T-helper 9 cell (primary cell): ENCODE measurements at regions not wholly inside any gene's neighbourhood (a gene's known extent, or its start where the extent isn't known, plus 50 kb on each side); places are given as distances from the start of the nearest gene placed in this dataset.

Experiments
- DNase-seq: peaks from one replicate; pipeline ENCODE4 v3.0.0-alpha.2; 2020

DNA sequence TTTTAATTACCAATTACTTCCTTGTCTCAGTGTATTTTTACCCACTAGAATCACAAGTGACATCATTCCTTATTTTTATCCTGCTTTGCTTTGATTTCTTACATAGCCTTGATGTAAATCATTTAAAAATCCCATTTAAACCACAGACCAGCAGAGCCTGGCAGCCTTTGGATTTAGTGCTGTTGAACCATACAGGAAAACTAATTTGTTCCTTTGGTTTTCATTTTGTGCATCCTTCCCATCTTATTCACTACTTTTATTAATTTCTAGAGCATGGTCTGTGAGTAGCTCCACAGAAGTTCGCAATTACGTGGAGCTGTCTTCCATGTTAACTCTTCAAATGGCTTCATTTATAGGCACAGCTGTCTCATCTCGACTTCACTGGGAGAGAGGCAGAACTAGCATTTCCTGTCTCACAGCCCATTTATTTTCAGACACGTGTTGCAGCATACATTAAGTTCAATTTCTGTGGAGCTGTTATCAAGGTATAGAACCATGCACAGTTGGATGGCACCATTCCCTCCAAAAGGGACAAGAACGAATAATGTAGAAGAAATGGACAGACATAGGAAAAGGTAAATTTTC lies 235.3 kb downstream of the MRPL39 start:
- no peak for DNase-seq

DNA sequence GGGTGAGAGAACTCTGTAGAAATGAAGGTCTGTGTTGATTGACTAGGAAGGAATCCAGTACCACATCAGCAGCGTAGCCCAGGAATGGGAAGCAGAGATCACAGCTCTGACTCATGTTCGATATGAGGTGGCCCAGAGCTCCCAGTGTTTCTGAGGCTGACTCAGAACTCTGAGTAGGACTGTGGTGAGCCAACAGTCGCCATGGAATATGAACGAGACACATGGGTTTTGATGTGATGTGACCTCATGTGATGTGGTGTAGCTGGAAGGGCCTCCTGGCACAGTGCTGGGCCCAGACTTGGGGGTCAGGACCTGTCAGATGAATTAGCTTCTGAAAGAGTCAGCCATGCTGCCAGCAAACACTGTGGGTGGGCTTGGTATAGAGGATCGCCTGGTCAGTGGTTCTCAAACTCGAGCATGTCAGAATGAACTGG lies 237.0 kb downstream of the MRPL39 start:
- no peak for DNase-seq

DNA sequence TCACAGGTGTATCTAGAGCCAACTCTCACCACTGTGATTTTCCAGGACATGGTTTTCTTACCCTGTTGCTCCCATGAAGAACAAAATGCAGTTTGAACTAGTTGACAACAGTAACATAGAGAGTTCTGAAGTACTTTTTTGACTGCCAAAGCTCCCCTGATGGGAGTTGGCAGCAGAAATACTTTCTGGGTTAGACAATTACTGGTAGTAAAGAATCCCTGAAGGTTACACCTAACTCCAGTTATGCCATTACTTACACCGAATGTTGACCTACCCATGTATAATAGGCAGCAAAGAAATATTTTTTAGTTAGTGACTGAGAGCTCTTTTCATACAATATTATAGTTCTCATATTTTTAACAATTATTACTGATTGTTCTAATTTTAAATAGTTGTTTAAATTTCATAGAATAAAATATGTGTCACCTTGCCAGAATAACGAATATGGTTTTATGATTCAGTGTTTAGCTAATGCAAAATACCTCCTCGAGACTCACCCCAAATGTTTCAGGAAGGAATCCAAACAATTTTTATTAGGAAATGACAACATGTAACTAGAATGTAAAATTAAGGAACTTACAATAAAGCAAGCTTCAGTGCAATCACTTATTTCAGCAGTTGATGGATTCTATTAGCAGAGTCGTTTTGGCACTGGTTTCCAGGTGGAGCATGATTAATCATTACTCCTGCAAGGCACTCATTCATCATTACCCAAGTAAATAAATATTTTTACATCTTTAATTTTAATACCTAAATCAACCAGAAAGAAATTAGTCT lies 237.6 kb downstream of the MRPL39 start:
- DNase-seq, result no peak

DNA sequence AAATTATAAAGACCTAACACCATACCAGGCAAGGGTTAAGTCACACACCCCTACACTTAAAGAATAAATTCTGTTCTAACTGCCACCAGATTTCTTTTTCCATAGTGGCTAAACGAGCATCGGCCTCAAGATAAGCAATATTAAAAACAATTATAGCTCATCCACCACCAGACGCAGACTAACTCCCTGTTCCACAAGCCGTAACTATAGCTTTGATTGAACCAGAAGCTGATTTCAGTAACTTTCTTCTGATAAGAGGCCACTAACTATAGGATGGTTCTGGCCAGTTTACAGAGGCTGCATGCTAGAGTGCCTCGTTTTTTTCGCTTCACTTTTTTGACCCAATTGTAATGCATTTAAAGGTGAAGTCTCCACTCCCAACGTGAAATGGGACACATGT lies 238.8 kb downstream of the MRPL39 start:
- no peak for DNase-seq

DNA sequence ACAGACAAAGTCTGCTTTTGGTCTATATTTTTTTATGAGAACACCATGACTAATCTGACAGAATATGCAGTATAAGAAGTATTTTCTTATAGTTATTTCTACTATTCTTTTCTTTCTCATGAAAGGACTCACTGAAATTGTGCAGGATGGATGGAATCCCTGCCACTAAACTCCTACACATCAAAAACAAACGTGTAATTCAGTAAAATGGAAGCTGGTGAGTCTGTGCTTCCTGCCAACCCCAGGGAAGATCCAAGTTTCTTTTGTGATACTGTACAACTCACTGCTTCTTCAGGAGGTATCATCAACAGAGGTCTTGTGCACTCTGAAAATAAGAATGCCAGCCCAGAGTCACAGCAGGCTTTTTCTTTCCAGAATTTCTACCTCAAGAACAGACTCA lies 241.2 kb downstream of the MRPL39 start:
- no peak for DNase-seq

DNA sequence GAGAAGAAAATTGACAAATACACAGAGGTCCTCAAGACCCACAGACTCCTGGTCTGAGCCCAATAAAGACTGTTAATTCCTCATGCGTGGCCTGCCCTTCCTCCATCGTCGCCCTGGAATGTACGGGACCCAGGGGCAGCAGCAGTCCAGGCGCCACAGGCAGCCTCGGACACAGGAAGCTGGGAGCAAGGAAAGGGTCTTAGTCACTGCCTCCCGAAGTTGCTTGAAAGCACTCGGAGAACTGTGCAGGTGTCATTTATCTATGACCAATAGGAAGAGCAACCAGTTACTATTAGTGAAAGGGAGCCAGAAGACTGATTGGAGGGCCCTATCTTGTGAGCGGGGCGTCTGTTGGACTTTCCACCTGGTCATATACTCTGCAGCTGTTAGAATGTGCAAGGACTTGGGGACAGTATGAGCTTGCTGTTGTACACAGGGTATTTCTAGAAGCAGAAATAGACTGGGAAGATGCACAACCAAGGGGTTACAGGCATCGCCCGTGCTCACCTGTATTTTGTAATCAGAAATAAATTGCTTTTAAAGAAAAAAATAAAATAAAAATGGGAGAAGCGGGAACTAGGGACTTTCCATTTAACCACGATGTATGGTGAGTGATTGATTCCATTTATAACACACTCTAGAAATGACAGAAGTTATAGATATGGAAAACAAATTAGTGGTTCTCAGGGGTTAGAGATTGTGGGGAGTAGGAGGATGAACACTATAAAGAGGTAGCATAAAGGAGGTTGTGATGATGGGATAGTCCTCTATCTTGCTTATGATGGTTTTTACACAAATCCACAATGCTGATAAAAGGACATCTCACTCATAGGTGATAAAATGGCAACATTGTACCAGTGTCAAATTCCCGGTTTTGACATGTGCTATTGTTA lies 244.7 kb downstream of the MRPL39 start:
- no peak for DNase-seq

DNA sequence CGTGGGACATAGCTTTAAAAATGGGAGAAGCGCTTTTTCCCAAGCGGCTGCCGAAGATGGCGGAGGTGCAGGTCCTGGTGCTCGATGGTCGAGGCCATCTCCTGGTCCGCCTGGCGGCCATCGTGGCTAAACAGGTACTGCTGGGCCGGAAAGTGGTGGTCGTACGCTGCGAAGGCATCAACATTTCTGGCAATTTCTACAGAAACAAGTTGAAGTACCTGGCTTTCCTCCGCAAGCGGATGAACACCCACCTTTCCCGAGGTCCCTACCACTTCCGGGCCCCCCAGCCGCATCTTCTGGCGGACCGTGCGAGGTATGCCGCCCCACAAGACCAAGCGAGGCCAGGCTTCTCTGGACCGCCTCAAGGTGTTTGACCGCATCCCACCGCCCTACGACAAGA lies 245.5 kb downstream of the MRPL39 start:
- DNase-seq, result no peak

DNA sequence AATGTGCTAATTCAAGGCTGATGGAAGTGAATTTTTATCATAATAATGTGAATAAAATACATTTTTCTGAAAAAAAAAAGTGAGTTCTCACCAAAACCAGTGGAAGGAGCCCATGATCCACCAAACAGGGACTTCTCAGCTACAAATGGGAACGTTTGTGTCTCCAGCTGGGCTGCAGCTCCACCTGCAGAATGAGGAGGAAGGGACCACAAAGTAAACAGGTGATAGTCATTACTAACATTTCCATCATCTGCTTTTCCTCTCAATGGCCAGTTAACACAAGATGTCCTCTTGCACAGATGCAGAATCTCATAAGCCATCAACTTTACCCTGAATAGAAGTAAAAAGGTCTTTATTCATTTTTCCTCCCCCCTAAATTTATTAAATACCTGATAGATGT lies 246.2 kb downstream of the MRPL39 start:
- DNase-seq, result no peak

DNA sequence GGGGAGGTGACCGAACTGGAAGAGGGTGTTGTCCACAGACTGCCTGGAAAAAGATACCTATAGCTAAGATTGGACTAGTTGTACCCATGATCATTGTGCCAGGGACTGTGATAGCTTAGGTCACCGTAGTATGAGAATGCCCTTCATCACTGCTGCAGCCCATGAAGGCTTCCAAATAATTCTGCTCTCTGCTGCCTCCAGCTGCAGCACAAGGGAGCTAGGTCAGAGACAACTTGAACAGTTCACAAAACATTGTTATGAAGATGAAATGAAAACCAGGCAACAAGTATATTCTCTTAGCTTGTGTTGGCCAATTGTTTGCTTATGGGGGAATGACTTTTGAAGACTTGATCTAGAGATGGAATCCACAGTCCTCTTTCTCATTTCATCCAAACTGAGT lies 246.7 kb downstream of the MRPL39 start:
- no peak for DNase-seq

DNA sequence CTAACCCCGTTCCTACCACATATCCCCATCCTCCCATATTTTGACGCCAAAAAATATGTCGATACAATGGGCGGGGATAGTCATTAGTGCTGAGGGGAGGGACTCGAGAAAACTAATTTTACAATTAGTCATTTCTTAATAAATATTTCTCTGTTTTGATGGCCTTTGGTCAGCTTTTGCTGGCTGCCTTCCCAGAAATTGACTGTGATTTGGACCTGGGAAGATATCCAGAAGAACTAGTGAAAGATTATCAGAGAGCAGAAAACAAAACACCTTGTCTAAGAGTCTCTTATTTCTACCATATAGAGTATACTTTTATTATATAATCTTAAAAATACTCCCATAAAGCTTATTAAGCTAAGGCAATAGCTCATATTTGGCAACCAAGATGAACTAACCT lies 247.6 kb downstream of the MRPL39 start:
- DNase-seq, result no peak

DNA sequence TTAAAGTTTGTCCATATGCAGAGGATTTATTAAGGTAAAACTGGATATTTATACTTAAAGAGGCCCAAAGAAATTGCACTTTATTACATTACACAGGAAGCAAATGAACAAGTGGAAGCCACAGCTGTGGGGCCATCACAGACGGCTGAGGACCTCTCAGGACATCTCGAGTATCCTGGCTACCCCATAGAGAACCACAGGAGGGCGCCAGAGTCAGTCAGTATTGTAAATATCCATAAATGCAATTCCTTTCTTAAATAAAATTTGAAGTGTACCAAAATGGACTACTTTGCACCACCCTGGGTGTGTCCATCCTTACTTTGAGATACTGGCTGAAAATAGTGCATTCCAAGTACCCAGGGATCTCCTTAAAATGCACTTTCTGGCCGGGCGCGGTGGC lies 257.2 kb downstream of the MRPL39 start:
- no peak for DNase-seq

DNA sequence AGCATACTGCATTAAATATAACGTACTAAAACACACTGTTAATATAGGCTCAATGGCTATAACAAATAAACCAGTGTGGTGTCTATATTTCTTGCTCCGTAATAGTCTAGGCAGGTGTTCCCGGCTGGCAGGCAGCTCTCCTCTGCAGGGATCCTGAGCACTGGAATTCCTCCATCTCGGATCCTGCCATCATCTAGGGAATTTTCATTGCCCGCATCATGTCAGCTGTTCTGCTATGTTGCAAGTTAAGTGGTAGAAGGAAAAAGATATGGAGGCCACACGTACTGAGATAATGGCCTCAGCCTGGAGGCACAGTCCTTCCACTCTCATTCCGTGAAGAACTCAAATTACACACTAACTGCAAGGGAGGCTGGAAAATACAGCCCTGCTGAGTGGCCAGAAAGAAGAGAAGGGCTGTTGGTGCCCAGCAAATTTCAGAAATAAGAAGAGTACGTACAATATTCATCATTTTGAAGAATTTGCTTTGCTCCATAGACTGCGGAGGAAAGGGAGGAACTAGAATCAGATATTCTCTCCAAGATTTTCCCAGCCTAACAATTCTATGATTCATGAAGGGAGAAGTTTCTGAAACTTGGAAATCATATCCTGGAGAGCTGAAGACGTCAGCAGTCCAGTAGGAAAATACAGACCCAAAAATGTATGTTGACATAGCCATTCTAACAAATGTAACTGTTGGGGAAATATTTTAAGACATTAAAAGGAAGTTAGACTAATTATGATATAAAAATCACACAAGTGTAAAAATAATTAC lies 263.3 kb downstream of the MRPL39 start:
- no peak for DNase-seq

DNA sequence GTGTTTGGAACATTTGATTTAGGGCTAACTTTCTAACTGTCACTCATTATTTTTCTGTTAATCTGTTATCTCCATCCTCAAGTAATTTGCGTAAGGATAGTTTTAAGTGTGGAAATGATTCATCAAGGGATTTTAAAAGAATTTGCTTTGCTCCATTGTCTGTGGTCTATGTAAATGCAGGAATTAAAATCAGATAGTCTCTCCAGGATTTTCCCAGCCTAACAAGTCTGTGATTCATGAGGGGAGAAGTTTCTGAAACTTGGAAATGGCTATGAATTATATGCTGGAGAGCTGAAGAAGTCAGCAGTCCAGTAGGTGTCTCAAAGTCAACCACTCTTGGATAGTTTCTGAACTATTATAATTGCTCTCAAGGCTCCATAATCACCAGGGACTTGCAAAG lies 264.5 kb downstream of the MRPL39 start:
- DNase-seq, result no peak

DNA sequence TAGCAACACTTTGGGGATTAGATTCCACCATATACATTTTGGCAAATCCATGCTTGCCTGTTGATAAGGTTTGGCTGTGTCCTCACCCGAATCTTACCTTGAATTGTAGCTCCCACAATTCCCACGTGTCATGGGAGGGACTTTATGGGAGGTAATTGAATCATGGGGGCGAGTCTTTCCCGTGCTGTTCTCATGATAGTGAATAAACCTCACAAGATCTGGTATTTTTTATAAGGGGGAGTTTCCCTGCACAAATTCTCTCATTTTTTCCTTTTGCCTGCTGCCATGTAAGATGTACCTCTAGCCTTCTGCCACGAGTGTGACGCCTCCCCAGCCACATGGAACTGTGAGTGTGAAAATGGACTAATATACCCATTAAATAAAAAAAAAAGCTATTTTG lies 265.3 kb downstream of the MRPL39 start:
- no peak for DNase-seq

DNA sequence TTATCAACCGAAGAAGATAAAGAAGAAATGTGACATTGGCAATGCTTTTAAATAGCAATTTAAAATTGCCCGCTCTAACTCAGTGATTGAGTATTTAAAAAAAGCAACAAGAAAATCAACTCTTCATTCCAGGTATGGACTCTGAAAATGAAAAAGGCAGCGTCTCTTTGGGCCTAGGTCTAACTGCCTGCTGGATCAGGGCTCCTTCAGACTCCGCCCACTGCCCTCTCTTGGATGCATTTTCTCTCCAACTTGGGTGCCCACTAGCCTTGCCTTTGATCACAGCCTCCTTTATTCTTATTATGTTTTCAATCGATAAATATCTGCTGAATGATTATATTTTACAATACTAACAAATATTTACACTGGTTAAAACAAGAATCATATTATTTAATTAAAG lies 268.9 kb downstream of the MRPL39 start:
- no peak for DNase-seq

DNA sequence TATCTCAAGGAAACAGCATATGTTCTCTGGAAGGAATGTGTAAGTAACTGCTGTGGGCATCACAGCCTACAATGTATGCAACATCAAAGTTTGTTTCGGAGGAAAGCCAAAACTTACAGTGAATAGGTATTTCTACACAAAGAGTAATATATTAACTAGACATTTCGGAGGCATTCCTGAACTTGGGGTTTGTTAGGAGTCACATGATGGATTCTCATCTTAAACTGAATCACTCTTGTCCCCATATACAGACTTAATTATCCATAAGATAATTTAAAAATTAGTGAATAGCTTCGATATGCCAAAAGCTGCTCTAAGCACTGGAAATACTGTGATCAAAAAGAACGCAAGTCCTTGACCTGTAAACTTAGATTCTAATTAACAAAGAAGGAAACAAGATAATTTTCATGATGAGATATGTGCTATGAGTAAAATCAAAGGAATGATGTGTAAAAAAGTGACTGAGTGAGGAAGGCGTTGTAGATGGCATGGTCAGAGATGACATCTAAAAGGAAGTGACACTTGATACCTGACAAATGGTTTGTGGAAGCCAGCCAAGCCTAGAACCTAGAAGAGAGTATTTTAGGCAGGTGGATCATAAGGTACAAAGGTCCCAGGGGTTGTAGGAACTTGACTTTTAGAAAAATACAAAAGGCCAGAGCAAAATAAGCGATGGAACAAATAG lies 273.1 kb downstream of the MRPL39 start:
- DNase-seq, result no peak

DNA sequence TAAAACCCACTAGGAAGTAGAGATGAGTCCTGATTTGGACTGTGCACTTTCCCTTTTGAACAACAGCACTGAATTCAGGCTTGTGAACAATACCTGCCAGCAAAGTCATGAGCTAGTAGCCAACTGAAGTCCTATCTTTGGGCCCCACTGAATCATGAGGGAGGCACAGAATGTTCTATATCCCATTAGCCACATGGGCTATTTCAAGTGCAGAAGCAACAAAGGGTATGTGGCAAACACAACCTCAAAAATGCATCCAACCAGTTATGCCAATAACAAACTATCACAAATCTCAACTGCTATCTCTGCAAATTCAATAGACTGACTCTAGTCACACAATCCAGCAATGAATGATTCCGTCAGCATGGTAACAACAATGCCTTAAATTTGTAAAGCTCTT lies 276.0 kb downstream of the MRPL39 start:
- no peak for DNase-seq

DNA sequence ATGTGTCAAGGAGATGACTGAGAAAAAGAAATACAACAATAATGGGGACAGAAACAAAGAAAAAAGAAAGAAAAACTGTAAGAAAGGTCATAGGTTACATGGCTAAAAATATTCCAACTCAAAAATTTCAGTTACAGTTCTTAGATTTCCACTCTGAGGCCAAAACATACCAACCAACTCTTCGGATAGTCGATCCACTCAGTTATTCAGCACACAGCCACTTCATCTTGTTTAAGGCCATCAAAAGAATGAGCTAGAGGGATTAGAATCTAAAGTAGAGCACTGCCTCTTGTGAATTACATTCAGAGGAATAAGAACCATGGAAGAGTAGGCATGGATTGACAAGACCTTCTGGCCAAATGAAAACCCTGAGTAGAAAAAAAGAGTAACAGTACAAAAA lies 277.0 kb downstream of the MRPL39 start:
- DNase-seq, result no peak

DNA sequence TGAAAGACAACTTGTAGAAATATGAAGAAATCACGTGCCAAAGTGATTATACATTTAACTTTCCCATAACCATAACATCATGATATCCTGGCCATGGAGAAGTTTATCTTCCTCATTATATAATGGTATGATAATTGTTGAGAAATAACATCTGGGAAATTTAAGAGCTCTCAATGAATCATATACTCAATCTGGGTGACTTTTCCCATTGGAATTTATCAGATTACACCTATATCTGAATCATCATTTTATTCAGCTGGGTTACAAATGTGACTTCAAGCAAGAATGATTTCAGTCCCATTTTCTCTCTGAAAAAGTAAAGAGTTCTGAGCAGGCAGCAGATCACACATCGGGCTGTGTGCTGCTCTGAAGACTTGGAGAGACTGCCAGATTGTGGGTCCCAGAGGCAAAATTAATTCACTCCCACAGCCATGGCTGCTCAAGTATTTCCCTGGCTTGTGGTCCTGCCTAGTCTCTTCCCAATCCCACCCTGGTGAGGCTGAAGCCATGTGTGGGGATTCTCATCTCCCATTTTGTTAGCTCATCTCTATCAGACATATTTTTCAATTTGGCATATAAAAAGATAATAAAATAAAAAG lies 278.0 kb downstream of the MRPL39 start:
- DNase-seq, result no peak

DNA sequence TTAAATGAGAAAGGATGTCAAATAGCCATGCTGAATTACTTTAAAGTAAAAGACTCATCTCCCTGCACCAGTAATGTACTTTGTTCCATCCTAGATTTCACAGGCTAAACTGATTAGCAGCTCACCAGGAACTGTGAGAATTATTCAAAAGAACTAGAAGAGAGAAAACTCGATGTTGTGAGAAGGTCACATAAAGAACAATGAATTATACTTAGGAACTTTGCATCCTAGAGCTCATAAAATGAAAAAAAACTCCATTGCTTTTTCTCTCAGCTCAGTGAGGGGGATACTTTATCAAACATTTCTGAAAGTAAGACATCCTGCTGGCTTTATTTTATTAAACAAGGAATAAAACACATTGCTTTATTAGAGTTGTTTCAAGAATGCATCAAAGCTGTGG lies 278.5 kb downstream of the MRPL39 start:
- DNase-seq, result no peak

DNA sequence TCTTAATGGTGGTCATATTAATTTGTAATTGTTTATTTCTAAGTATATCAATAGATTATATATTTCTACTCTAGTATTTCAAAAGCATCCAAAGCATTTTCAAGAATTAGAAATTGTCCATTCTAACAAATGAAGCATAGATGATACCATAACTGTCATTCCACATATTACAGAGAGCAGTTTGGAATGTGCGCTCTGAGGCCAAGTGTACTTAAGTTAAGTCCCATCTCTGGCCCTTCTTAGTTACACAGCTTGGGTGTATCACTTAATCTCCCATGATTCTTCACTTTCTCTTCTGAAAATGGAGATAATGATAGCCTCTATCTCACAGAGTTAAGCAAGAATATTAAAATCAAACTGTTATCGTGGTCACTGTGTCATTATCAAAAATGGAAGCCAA lies 281.1 kb downstream of the MRPL39 start:
- no peak for DNase-seq

DNA sequence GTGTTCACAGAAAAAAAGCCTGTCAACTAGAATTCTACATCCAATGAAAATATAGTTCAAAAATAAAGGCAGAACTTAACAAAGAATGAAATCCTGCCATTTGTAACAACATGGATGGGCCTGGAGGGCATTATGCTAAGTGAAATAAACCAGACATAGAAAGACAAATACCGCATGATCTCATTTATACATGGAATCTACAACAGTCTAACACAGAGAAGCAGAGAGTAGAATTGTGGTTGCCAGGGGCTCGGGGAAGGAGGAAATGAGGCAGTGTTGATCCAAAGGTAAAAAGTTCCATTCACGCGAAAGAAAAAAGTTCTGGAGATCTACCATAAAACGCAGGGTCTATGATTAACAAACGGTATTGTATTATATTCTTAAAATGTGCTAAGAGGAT lies 282.6 kb downstream of the MRPL39 start:
- DNase-seq, result no peak
